Activated CD4-positive, alpha-beta T cell treated with anti-CD3 and anti-CD28 coated beads for 36 hours (primary cell): ENCODE measurements at regions not wholly inside any gene's neighbourhood (a gene's known extent, or its start where the extent isn't known, plus 50 kb on each side); places are given as distances from the start of the nearest gene placed in this dataset.
A peak's percentile ranks its signal among the peaks of the same experiment; 100 is the strongest.
"Not testable (repeated sequence)": the region's sequence is repeated elsewhere in the genome, so short reads cannot be mapped to it uniquely, and the experiment has no call there.

Source experiments
- ATAC-seq: fragments of 200-7000 bp; cut with Tn5 transposase; one replicate; pipeline ENCODE4 v1.10.0; 2021; ENCODE audit warnings: mild to moderate bottlenecking, moderate library complexity
- CTCF ChIA-PET: fragments of 350-600 bp; sonication (Branson Sonifier 250); formaldehyde crosslinking; loops from one replicate; lab custom pipeline; 2021; ENCODE audit warnings: antibody characterized with exemption; lab: Charles Lee
- POLR2A ChIA-PET: fragments of 350-600 bp; sonication (Branson Sonifier 250); formaldehyde crosslinking; loops from one replicate; lab custom pipeline; 2021; ENCODE audit warnings: antibody characterized with exemption, inconsistent platforms; lab: Charles Lee
- DNase-seq: peaks from one replicate; pipeline ENCODE4 v3.0.0-alpha.2; 2020
- H3K27ac Mint-ChIP-seq: one replicate; pipeline ENCODE4 v1.8.0; 2021; ENCODE audit warnings: mixed read lengths
- H3K27me3 Mint-ChIP-seq: one replicate; pipeline ENCODE4 v1.8.0; 2021; ENCODE audit warnings: mixed read lengths
- H3K36me3 Mint-ChIP-seq: one replicate; pipeline ENCODE4 v1.8.0; 2021; ENCODE audit warnings: low read depth, mixed read lengths
- H3K4me1 Mint-ChIP-seq: one replicate; pipeline ENCODE4 v1.8.0; 2021; ENCODE audit warnings: mixed read lengths
- H3K4me3 Mint-ChIP-seq: one replicate; pipeline ENCODE4 v1.8.0; 2021; ENCODE audit warnings: mild to moderate bottlenecking, moderate library complexity, mixed read lengths
- H3K9me3 Mint-ChIP-seq: one replicate; pipeline ENCODE4 v1.8.0; 2021; ENCODE audit warnings: low read depth, mixed read lengths
- intact Hi-C, 2 experiments: fragments of 100-400 bp; cut with DNase I in 1 of 2; cut with micrococcal nuclease in 1 of 2; formaldehyde crosslinking; loops; one replicate each; pipeline versions ENCODE4 v1.14.2 to v1.15.1; 2022 to 2024; cut with DNase I, micrococcal nuclease

- no peaks in the 10 kb centered on the region for H3K9me3 Mint-ChIP-seq
- no peak for ATAC-seq
- no peaks in the 10 kb centered on the region for H3K36me3 Mint-ChIP-seq
- intact Hi-C loops: no loop called here
- POLR2A ChIA-PET: no interaction called here
- H3K27ac Mint-ChIP-seq: no peak overlapping the region
- no peak overlapping the region for H3K4me3 Mint-ChIP-seq
- H3K4me1 Mint-ChIP-seq: peaks cover 6% of the 10 kb centered on the region
- no peak for DNase-seq
- H3K27me3 Mint-ChIP-seq: no peaks in the 10 kb centered on the region
- CTCF ChIA-PET: no interaction called here
Measured at GRCh38 chr10:70981171-70981836, 92.9 kb upstream of the PCBD1 start.

- H3K4me3 Mint-ChIP-seq: no peak overlapping the region
- H3K36me3 Mint-ChIP-seq: no peaks in the 10 kb centered on the region
- POLR2A ChIA-PET: no interaction called here
- H3K4me1 Mint-ChIP-seq: peaks cover 6% of the 10 kb centered on the region
- H3K9me3 Mint-ChIP-seq: no peaks in the 10 kb centered on the region
- CTCF ChIA-PET: no interaction called here
- DNase-seq (no peak), ATAC-seq (no peak)
- intact Hi-C loops: no loop called here
- no peaks in the 10 kb centered on the region for H3K27me3 Mint-ChIP-seq
- no peak overlapping the region for H3K27ac Mint-ChIP-seq
Measured at GRCh38 chr10:70981936-70982335, 93.6 kb upstream of the PCBD1 start.

GRCh38 chr10:70982443-70982842, 94.1 kb upstream of the PCBD1 start:
- H3K27ac Mint-ChIP-seq: no peak overlapping the region
- H3K9me3 Mint-ChIP-seq: no peaks in the 10 kb centered on the region
- no peak for DNase-seq
- H3K27me3 Mint-ChIP-seq: no peaks in the 10 kb centered on the region
- ChIA-PET POLR2A (no interaction called here), CTCF (interaction anchor here (0.5 kb wide), 1 partner anchor 79 kb away, joined by 4 read pairs; no protein-coding TSS in a partner anchor)
- no peaks in the 10 kb centered on the region for H3K36me3 Mint-ChIP-seq
- no peak overlapping the region for H3K4me3 Mint-ChIP-seq
- peak; percentile 57 for ATAC-seq
- intact Hi-C loops: no loop called here
- peaks cover 6% of the 10 kb centered on the region for H3K4me1 Mint-ChIP-seq

GRCh38 chr10:70984986-70985722, 96.8 kb upstream of the PCBD1 start:
- no peak overlapping the region for H3K27ac Mint-ChIP-seq
- H3K4me1 Mint-ChIP-seq: peaks cover 6% of the 10 kb centered on the region
- no peaks in the 10 kb centered on the region for H3K9me3 Mint-ChIP-seq
- intact Hi-C loops: no loop called here
- no peaks in the 10 kb centered on the region for H3K36me3 Mint-ChIP-seq
- CTCF ChIA-PET: no interaction called here
- H3K27me3 Mint-ChIP-seq: no peaks in the 10 kb centered on the region
- POLR2A ChIA-PET: no interaction called here
- ATAC-seq: no peak
- H3K4me3 Mint-ChIP-seq: no peak overlapping the region
- DNase-seq: no peak

- CTCF ChIA-PET: no interaction called here
- H3K4me3 Mint-ChIP-seq: no peak overlapping the region
- no peaks in the 10 kb centered on the region for H3K9me3 Mint-ChIP-seq
- H3K36me3 Mint-ChIP-seq: no peaks in the 10 kb centered on the region
- DNase-seq (no peak), ATAC-seq (no peak)
- H3K27ac Mint-ChIP-seq: no peak overlapping the region
- no peaks in the 10 kb centered on the region for H3K27me3 Mint-ChIP-seq
- intact Hi-C loops: no loop called here
- peaks cover 6% of the 10 kb centered on the region for H3K4me1 Mint-ChIP-seq
- POLR2A ChIA-PET: no interaction called here
Measured at GRCh38 chr10:70985824-70986622, 97.7 kb upstream of the PCBD1 start.

GRCh38 chr10:70986623-70986950, 98.2 kb upstream of the PCBD1 start:
- Mint-ChIP-seq H3K27ac (no peak overlapping the region), H3K27me3 (no peaks in the 10 kb centered on the region), H3K36me3 (no peaks in the 10 kb centered on the region), H3K4me3 (no peak overlapping the region), H3K9me3 (no peaks in the 10 kb centered on the region), H3K4me1 (peaks cover 6% of the 10 kb centered on the region)
- POLR2A ChIA-PET: no interaction called here
- CTCF ChIA-PET: no interaction called here
- intact Hi-C loops: no loop called here
- DNase-seq: no peak
- no peak for ATAC-seq

GRCh38 chr10:70987396-70988130, 99.2 kb upstream of the PCBD1 start:
- no peaks in the 10 kb centered on the region for H3K27me3 Mint-ChIP-seq
- ChIA-PET POLR2A (no interaction called here), CTCF (interaction anchor here (1.0 kb wide), 1 partner anchor 110 kb away, joined by 3 read pairs; no protein-coding TSS in a partner anchor)
- peaks cover 3% of the 10 kb centered on the region for H3K4me1 Mint-ChIP-seq
- DNase-seq (no peak), ATAC-seq (no peak)
- H3K27ac Mint-ChIP-seq: no peak overlapping the region
- H3K36me3 Mint-ChIP-seq: no peaks in the 10 kb centered on the region
- no peaks in the 10 kb centered on the region for H3K9me3 Mint-ChIP-seq
- intact Hi-C loops: no loop called here
- H3K4me3 Mint-ChIP-seq: no peak overlapping the region

- intact Hi-C loops, DNase-seq, CTCF ChIA-PET, POLR2A ChIA-PET, H3K27ac Mint-ChIP-seq, H3K9me3 Mint-ChIP-seq, H3K27me3 Mint-ChIP-seq, H3K36me3 Mint-ChIP-seq, H3K4me3 Mint-ChIP-seq, ATAC-seq, H3K4me1 Mint-ChIP-seq: not testable (repeated sequence)
Measured at GRCh38 chr10:70990156-70990555, 101.8 kb upstream of the PCBD1 start.

GRCh38 chr10:70990681-70991080, 102.3 kb upstream of the PCBD1 start:
- Mint-ChIP-seq H3K27ac (no peak overlapping the region), H3K4me1 (no peaks in the 10 kb centered on the region), H3K4me3 (no peak overlapping the region), H3K9me3 (no peaks in the 10 kb centered on the region), H3K27me3 (no peaks in the 10 kb centered on the region), H3K36me3 (no peaks in the 10 kb centered on the region)
- CTCF ChIA-PET: no interaction called here
- POLR2A ChIA-PET: no interaction called here
- DNase-seq: no peak
- no peak for ATAC-seq
- intact Hi-C loops: no loop called here

GRCh38 chr10:70991140-70992124, 103.1 kb upstream of the PCBD1 start:
- ATAC-seq (no peak), DNase-seq (no peak)
- ChIA-PET POLR2A (interaction anchor here (0.9 kb wide), 1 partner anchor 51 kb away, joined by 3 read pairs; no protein-coding TSS in a partner anchor), CTCF (no interaction called here)
- intact Hi-C loops: no loop called here
- peaks cover 2% of the 10 kb centered on the region for H3K27me3 Mint-ChIP-seq
- H3K9me3 Mint-ChIP-seq: no peaks in the 10 kb centered on the region
- H3K4me1 Mint-ChIP-seq: no peaks in the 10 kb centered on the region
- no peaks in the 10 kb centered on the region for H3K36me3 Mint-ChIP-seq
- H3K27ac Mint-ChIP-seq: no peak overlapping the region
- H3K4me3 Mint-ChIP-seq: no peak overlapping the region
